Upper lobe of left lung (tissue), 6 donors: ENCODE measurements at regions not wholly inside any gene's neighbourhood (a gene's known extent, or its start where the extent isn't known, plus 50 kb on each side); places are given as distances from the start of the nearest gene placed in this dataset.

Experiments
- ATAC-seq, 2 donors: fragments of 200-7000 bp; cut with Tn5 transposase; one replicate each; pipeline ENCODE4 v1.9.1; 2022; ENCODE audit warnings: mild to moderate bottlenecking in 2 of 2, moderate library complexity in 2 of 2; ENCODE audit not compliant: low FRiP score in 2 of 2
- DNase-seq, 2 donors: peaks; one replicate each; pipeline ENCODE4 v3.0.0-alpha.2; 2019 to 2020
- H3K27ac ChIP-seq, 4 donors: fragments of 200-600 bp; sonication (generic); one replicate each; pipeline ENCODE4 v1.5.1; 2016 to 2019
- H3K27me3 ChIP-seq, 4 donors: fragments of 200-600 bp; sonication (generic); one replicate each; pipeline ENCODE4 v1.5.1; 2017 to 2019
- H3K36me3 ChIP-seq, 4 donors: fragments of 200-600 bp; sonication (generic); one replicate each; pipeline ENCODE4 v1.5.1; 2016 to 2019
- H3K4me1 ChIP-seq, 4 donors: fragments of 200-600 bp; sonication (generic); one replicate each; pipeline ENCODE4 v1.5.1; 2018 to 2019
- H3K4me3 ChIP-seq, 4 donors: fragments of 200-600 bp; sonication (generic); one replicate each; pipeline ENCODE4 v1.5.1; 2017 to 2019; ENCODE audit warnings: mild to moderate bottlenecking in 2 of 4, moderate library complexity in 1 of 4
- H3K9me3 ChIP-seq, 4 donors: fragments of 200-600 bp; sonication (generic); one replicate each; pipeline ENCODE4 v1.5.1; 2018 to 2019
- CTCF ChIP-seq, 6 experiments: fragments of 450-650 bp in 4 of 6; fragments of 200-600 bp in 2 of 6; sonication (generic) in 2 of 6; IDR thresholded peaks; one replicate each; pipeline ENCODE4 v1.5.1; 2016 to 2019; ENCODE audit warnings: antibody characterized with exemption in 6 of 6
- EP300 ChIP-seq, 4 donors: sonication (generic); formaldehyde crosslinking; IDR thresholded peaks; one replicate each; pipeline ENCODE4 v1.5.1; 2017; ENCODE audit warnings: antibody characterized with exemption in 4 of 4, control low read depth in 2 of 4
- POLR2A ChIP-seq, 4 donors: fragments of 450-650 bp; IDR thresholded peaks; one replicate each; pipeline ENCODE4 v1.5.1; 2016 to 2017; ENCODE audit warnings: antibody characterized with exemption in 4 of 4, mild to moderate bottlenecking in 2 of 4
- POLR2AphosphoS5 ChIP-seq, 2 donors: sonication (generic); formaldehyde crosslinking; IDR thresholded peaks; one replicate each; pipeline ENCODE4 v1.5.1; 2017; ENCODE audit warnings: antibody characterized with exemption in 2 of 2
- WGBS, 2 donors: methylation state at CpG; one replicate each; pipeline ENCODE4 v1.1.5; 2017 to 2018; 5-methylcytosine and 5-hydroxymethylcytosine counted together
- donor health status: DM: no; HTN: no; CAD: no; lungs with moderate emphysema.
- donor health status: DM: no; HTN: yes; CAD: no; lungs with severe emphysema.

DNA sequence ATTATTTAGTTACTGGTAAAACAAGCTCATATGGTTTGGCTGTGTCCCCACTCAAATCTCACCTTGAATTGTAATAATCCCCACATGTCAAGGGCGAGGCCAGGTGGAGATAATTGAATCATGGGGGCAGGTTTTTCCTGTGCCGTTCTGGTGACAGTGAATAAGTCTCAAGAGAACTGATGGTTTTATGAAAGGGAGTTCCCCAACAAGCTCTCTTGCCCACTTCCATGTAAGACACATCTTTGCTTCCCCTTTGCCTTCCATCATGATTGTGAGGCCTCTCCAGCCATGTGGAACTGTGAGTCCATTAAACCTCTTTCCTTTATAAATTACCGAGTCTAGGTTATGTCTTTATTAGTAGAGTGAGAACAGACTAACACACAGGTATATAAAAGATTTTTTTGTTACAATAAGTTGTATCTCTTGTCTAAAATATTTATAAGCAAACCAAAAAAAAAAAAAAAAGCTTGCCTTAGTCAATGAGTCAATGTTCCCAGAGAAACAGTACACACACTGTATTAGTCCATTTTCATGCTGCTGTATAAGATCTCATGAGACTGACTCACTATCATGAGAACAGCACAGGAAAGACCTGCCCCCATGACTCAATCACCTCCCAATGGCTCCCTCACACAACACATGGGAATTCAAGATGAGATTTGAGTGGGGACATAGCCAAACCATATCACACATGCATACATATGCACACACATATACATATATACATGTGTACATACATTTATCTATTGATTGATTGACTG is 138.3 kb downstream of the BASP1 start:
- Histone ChIP-seq H3K27me3 (no peaks in the 10 kb centered on the region), H3K4me1 (no peaks in the 10 kb centered on the region), H3K9me3 (no peaks in the 10 kb centered on the region), H3K36me3 (no peaks in the 10 kb centered on the region), H3K4me3 (no peak overlapping the region), H3K27ac (no peak overlapping the region)
- peak in 1 of 2 donors; percentile 28 for ATAC-seq
- TF ChIP-seq POLR2AphosphoS5 (IDR thresholded peaks at IDR 0.05) (no peak), EP300 (IDR thresholded peaks at IDR 0.05) (no peak), POLR2A (IDR thresholded peaks at IDR 0.05) (no peak), CTCF (IDR thresholded peaks at IDR 0.05) (no peak)
- DNase-seq, result no peak
- 79 to 85% methylated on average over 3 of the region's 3 CpGs for WGBS, 2 donors

DNA sequence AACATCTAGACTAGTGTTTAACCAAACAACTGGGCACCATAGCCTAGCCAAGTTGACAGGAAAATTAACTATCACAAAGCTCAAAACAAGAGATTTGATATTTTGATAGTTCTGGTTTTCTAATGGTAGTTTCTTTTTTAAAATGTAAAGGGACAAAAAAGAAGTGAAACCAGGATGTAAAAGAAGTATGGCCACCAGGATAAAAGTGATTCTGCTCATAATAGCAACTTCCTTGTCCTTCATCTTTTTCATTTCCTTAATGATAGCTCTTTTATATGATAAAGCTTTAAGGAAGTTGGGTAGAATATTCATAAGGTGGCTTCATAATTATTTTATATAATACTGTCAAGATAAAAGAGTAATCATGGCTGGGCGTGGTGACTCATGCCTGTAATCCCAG is 139.1 kb downstream of the BASP1 start:
- no peak for TF ChIP-seq POLR2A (IDR thresholded peaks at IDR 0.05)
- TF ChIP-seq EP300 (IDR thresholded peaks at IDR 0.05), result no peak
- Histone ChIP-seq H3K27ac (no peak overlapping the region), H3K4me3 (no peak overlapping the region), H3K36me3 (no peaks in the 10 kb centered on the region), H3K27me3 (no peaks in the 10 kb centered on the region), H3K4me1 (no peaks in the 10 kb centered on the region), H3K9me3 (no peaks in the 10 kb centered on the region)
- DNase-seq (no peak), ATAC-seq (no peak)
- 82 to 86% methylated on average over 1 of the region's 1 CpG for WGBS, 2 donors

DNA sequence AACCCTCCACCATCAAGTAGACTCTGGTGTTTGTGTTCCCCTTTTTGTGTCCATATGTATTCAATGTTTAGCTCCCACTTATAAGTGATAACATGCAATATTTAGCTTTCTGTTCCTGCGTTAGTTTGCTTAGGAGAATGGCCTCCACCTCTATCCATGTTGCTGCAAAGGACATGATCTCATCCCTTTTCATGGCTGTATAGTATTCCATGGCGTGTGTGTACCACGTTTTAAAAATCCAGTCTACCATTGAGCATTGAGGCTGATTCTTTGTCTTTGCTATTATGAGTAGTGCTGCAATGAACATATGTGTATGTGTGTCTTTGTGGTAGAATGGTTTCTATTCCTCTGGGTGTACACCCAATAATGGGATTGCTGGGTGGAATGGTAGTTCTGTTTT is 140.1 kb downstream of the BASP1 start:
- no peak for ATAC-seq
- 92 to 96% methylated on average over 3 of the region's 3 CpGs for WGBS, 2 donors

GRCh38 chr5:17358031-17358430 is 140.0 kb upstream of the TAF11L2 start:
- Histone ChIP-seq H3K27me3 (no peaks in the 10 kb centered on the region), H3K9me3 (no peaks in the 10 kb centered on the region), H3K4me1 (no peaks in the 10 kb centered on the region), H3K4me3 (no peak overlapping the region), H3K27ac (no peak overlapping the region), H3K36me3 (no peaks in the 10 kb centered on the region)
- WGBS, 2 donors, result 93 to 94% methylated on average over 3 of the region's 3 CpGs
- TF ChIP-seq POLR2A (IDR thresholded peaks at IDR 0.05) (no peak), POLR2AphosphoS5 (IDR thresholded peaks at IDR 0.05) (no peak), CTCF (IDR thresholded peaks at IDR 0.05) (no peak)
- DNase-seq, result no peak
- no peak for ATAC-seq

More for the DNA sequence above, 140.1 kb downstream of the BASP1 start:
- no peaks in the 10 kb centered on the region for H3K36me3 ChIP-seq
- TF ChIP-seq POLR2A (IDR thresholded peaks at IDR 0.05) (no peak), POLR2AphosphoS5 (IDR thresholded peaks at IDR 0.05) (no peak), CTCF (IDR thresholded peaks at IDR 0.05) (no peak), EP300 (IDR thresholded peaks at IDR 0.05) (no peak)
- no peak overlapping the region for H3K27ac ChIP-seq
- H3K4me1 ChIP-seq, result no peaks in the 10 kb centered on the region
- no peaks in the 10 kb centered on the region for H3K27me3 ChIP-seq
- no peak for DNase-seq
- no peaks in the 10 kb centered on the region for H3K9me3 ChIP-seq
- no peak overlapping the region for H3K4me3 ChIP-seq

GRCh38 chr5:17359451-17360011 is 138.5 kb upstream of the TAF11L2 start:
- no peak overlapping the region for H3K27ac ChIP-seq
- no peak overlapping the region for H3K4me3 ChIP-seq
- H3K27me3 ChIP-seq, result no peaks in the 10 kb centered on the region
- no peaks in the 10 kb centered on the region for H3K36me3 ChIP-seq
- WGBS, 2 donors, result 71 to 72% methylated on average over 11 of the region's 11 CpGs
- H3K9me3 ChIP-seq, result no peaks in the 10 kb centered on the region
- DNase-seq (no peak), ATAC-seq (peak in 1 of 2 donors; percentile 79)
- no peaks in the 10 kb centered on the region for H3K4me1 ChIP-seq
- no peak for TF ChIP-seq POLR2A (IDR thresholded peaks at IDR 0.05)
- TF ChIP-seq EP300 (IDR thresholded peaks at IDR 0.05), result no peak
- TF ChIP-seq CTCF (IDR thresholded peaks at IDR 0.05), result no peak
- no peak for TF ChIP-seq POLR2AphosphoS5 (IDR thresholded peaks at IDR 0.05)
